ENCODE measurements at regions not wholly inside any gene's neighbourhood (a gene's known extent, or its start where the extent isn't known, plus 50 kb on each side); places are given as distances from the start of the nearest gene placed in this dataset.
"Not testable (repeated sequence)": the region's sequence is repeated elsewhere in the genome, so short reads cannot be mapped to it uniquely, and the experiment has no call there.

GRCh38 chr6:28626386-28626785, 100.7 kb downstream of the GPX5 start:
- not testable (repeated sequence) for DNase-seq

- DNase-seq, result no peak
These were observed 106.7 kb downstream of the GPX5 start for GRCh38 chr6:28632326-28632851.

DNA sequence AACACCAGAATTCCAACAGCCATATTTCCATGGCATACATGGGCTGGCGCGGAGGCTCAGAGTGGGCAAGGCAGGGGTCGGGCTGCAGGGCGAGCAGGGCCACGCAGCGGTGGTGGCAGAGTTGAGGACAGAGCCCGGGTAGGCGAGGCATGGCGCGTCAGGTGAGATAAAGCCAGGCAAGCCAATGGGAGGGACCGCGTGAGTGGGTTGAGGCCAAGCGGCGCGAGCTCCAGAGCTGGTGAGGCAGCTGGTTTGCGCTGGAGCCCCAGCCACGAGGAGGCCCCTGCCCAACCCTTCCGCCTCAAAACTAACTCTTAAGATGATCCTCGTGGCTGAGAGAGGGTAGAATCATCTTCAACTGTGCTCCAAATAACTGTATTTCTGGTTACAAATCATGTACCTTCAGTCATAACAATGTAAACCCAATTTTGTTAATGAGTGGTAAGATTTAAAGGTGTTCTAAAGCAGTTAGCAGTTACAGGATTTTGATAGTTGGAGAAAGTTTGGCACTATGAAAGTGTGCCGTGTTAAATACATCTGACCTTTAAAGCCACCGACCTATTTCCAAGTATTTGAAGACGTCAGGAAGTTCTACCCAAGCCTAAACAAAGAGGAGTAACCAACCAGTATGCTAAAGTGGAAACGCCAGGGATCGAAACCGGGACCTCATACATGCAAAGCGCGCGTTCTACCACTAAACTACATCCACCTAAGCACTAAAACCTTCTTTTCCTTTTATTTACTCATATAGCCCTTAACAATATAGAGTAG, 107.9 kb downstream of the GPX5 start:
- DNase-seq, result no peak

DNA sequence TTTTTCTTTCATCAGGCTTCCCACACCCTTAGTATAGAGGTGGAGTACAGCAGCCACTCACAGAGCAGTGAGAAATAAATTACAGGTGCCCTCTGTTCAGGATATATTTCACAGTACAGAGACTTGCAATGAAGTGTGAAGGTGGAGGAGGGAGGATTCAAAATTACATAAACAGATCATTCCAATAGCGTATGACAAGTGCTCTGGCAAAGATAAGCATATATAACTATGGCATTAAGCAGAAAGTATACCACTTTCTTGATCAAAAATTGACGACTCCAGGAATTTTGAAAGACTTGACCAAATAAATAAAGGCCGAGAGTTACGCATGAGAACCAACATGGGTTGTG, 108.7 kb downstream of the GPX5 start:
- no peak for DNase-seq

DNA sequence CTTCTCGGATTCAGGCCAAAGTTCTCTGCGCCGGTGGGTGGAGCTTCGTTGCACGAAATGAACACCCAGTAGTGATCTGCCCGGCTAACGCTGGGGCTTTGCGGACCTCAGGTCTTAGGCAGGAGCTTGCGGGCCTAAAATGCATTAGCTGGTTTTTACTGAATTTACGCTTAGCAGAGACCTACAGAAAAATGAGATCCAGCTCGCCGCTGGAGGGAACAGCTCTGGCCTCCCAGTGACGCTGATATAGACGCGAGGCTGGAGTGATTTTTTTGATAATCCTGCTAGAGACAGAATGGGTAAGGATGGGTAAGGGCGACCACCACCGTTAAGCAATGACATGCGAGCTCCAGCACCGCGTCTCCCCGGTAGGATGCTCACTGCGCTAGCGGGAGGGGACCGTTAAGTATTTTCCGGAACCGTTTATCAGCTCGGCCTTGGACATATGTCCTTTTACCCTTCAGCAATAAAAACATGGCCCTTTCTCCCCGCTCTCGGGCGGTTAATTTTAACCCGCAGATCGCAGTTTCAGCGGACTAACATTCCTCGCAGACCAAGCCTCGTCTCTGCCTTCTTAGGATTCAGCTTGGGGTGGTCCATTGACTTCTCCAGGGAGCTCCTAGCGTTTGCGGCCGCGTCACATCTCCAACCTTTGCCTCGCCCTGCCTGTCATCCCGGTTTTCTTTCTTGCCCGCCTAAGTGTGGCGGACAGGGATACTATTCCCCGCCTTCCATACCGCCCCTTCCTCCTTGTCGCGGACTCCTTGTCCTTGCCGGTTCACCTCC, 109.3 kb downstream of the GPX5 start:
- DNase-seq, result no peak

GRCh38 chr6:28635547-28636158, 110.0 kb downstream of the GPX5 start:
- no peak for DNase-seq

- DNase-seq, result no peak
These were observed 113.2 kb downstream of the GPX5 start for GRCh38 chr6:28638787-28639430.

- DNase-seq, result not testable (repeated sequence)
These were observed 114.0 kb downstream of the GPX5 start for GRCh38 chr6:28639445-28640290.

DNA sequence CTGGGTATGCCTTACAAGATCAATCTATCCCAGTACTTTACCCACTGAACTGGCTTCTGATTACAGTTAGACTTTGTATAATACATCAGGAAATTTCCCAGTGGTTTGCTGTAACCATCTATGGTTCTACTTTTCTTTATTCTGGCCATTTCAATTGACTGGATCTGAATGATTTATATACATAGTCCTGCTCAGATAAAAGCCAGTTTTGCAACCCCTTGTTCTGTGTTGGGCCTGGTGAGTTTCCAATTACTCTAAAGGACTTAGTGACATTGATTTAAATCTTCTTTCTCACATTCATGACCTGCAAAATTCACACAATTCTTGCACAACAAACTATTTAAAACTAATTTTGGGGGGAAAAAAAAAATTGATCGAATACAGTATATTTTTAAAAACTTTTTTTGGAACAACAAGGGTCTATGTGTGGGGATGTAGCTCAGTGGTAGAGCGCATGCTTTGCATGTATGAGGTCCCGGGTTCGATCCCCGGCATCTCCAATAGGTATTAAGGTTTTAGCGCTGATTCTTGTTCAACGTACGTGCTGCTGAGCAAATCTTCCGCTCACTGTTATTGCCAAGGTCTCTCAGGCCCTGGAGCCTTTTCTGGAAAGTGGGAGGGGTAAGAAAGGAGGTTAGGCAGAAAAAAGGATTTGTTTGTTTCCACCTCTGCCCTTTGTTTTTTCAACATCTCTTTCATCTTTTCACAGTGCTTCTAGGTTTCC, 117.5 kb downstream of the GPX5 start:
- DNase-seq, result no peak

DNA sequence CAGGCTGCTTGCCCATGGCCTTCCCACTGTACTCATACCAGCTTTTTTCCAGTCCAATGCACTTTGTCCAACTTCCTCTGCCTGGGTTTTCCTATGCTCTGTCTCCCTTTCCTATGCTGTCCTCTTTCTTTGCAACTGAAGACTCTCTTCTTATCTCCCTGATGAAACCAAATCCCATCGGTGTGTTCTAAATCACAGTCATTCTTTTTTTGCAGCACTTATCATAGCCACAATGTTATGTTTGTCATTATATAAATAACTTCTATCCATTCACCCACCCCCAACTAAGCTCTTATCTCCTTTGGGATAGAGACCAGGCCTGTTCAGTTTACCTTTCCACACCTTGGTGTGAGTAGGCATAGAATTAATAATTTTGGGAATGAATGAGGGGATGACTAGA, 121.0 kb downstream of the GPX5 start:
- DNase-seq, result no peak

- peak; percentile 24 for DNase-seq
These were observed 122.6 kb downstream of the GPX5 start for GRCh38 chr6:28648035-28648877.

- DNase-seq, result no peak
These were observed 123.2 kb downstream of the GPX5 start for GRCh38 chr6:28648878-28649375.

GRCh38 chr6:28651161-28651560, 125.5 kb downstream of the GPX5 start:
- no peak for DNase-seq

DNA sequence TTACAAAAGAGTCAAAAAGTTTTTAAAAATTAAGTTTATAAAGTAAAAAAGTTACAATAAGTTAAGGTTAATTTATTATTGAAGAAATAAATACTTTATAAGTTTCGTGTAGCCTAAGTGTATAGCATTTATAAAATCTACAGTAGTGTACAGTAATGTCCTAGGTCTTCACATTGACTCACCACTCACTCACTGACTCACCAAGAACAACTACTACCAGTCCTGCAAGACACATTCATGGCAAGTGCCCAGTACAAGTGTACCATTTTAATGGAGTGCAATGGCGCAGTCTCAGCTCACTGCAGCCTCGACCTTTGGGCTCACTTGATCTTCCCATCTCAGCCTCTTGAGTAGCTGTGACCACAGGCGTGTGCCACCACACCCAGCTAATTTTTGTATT, 128.2 kb downstream of the GPX5 start:
- DNase-seq, result no peak

GRCh38 chr6:28655164-28655563, 129.5 kb downstream of the GPX5 start:
- no peak for DNase-seq

GRCh38 chr6:28656715-28657114, 131.0 kb downstream of the GPX5 start:
- no peak for DNase-seq

GRCh38 chr6:28657381-28657768, 131.7 kb downstream of the GPX5 start:
- DNase-seq, result no peak

DNA sequence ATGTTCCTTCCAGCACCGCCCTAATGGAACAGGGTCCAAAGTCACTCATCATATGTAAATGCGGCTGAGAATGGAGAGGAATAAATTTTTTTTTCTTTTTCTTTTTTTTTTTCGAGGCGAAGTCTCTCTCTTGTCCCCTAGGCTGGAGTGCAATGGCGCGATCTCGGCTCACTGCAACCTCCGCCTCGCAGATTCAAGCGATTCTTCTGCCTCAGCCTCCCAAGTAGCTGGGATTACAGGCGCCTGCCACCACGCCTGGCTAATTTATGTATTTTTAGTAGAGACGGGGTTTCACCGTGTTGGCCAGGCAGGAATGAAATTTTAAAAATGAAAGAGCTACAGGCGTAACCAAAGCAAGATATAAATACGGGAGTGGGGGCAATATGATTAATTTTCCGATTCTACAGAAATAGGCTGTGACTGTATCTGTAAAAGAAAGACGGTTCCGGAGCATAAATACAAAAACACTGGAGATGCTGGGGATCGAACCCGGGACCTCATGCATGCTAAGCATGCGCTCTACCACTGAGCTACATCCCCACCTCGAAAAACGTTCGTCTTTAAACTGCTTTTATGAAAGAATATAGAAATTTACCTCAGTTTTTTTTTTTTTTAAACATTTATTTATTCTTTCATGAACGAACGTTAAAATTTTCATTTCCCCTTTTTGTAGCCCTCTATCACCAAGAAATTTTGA, 132.2 kb downstream of the GPX5 start:
- DNase-seq, result peak; percentile 34

- no peak for DNase-seq
These were observed 133.0 kb downstream of the GPX5 start for GRCh38 chr6:28658475-28659249.

Measured in CD4-positive, alpha-beta T cell treated with Interleukin-12 subunit alpha and Interleukin-12 subunit beta, for 1 hour (primary cell).